ENCODE measurements at regions not wholly inside any gene's neighbourhood (a gene's known extent, or its start where the extent isn't known, plus 50 kb on each side); places are given as distances from the start of the nearest gene placed in this dataset.

- TF ChIP-seq POLR2A (IDR thresholded peaks at IDR 0.05) (no peak), CTCF (IDR thresholded peaks at IDR 0.05) (no peak)
These were observed 1471.4 kb upstream of the PCDH20 start for GRCh38 chr13:62887046-62887445.
